ENCODE measurements at regions not wholly inside any gene's neighbourhood (a gene's known extent, or its start where the extent isn't known, plus 50 kb on each side); places are given as distances from the start of the nearest gene placed in this dataset.

GRCh38 chr20:56994006-56994405, 272.4 kb downstream of the BMP7 start:
- Histone ChIP-seq H3K4me1 (ENCODE audit: control insufficient read depth in 1 of 2, insufficient read depth in 2 of 2, low read length in 2 of 2) (no peaks in the 10 kb centered on the region), H3K4me3 (replicated peaks in 1 of 2; ENCODE audit: low read depth in 1 of 2, low read length in 2 of 2) (no peak overlapping the region), H3K36me3 (ENCODE audit: control insufficient read depth in 1 of 2, insufficient read depth in 2 of 2, low read length in 2 of 2) (no peaks in the 10 kb centered on the region), H3K27me3 (ENCODE audit: insufficient read depth, low read length) (no peaks in the 10 kb centered on the region), H3K4me2 (ENCODE audit: low read length) (no peak overlapping the region), H3K79me2 (ENCODE audit: insufficient read depth, low read length) (no peaks in the 10 kb centered on the region), H3K27ac (ENCODE audit: low read depth, low read length) (no peak overlapping the region), H3K9me3 (ENCODE audit: control insufficient read depth in 1 of 2, insufficient read depth in 1 of 2, low read depth in 1 of 2, low read length in 2 of 2) (peaks cover 6 to 11% of the 10 kb centered on the region in 2 experiments; a peak in 2 of 4 replicates), H2AFZ (ENCODE audit: low read depth, low read length, poor library complexity, severe bottlenecking) (no peak overlapping the region), H3K9ac (ENCODE audit: low read length) (no peak overlapping the region), H3K9me2 (ENCODE audit: insufficient read depth) (no peaks in the 10 kb centered on the region), H4K20me1 (ENCODE audit: insufficient read depth) (no peaks in the 10 kb centered on the region)
- BruUV-seq (replicated peaks), result no TSS peak
- ChIA-PET POLR2A (no interaction called here), RAD21 (ENCODE audit: low non-redundant PET in 1 of 2, low total read pairs in 2 of 2, uncharacterized antibody in 2 of 2, unreplicated experiment in 2 of 2) (no interaction called here), CTCF (interaction anchor here (1.2 to 4.5 kb wide), 2 partner anchors 364 to 443 kb away, joined by 3 to 17 read pairs; no protein-coding TSS in a partner anchor)
- TF ChIP-seq EZH2phosphoT487 (IDR thresholded peaks at IDR 0.05; ENCODE audit: borderline replicate concordance) (no peak), FOSL1 (IDR thresholded peaks at IDR 0.05; ENCODE audit: low read depth) (no peak), ELF1 (IDR thresholded peaks at IDR 0.05; ENCODE audit: borderline replicate concordance, low read depth) (no peak), MAX (IDR thresholded peaks at IDR 0.05) (no peak), SP1 (IDR thresholded peaks at IDR 0.05; ENCODE audit: low read depth) (no peak), ATF3 (IDR thresholded peaks at IDR 0.05) (no peak), POLR2A (IDR thresholded peaks at IDR 0.05; ENCODE audit: borderline replicate concordance, extremely low read depth, insufficient read depth, insufficient read length) (no peak), TCF7L2 (IDR thresholded peaks at IDR 0.05; ENCODE audit: borderline replicate concordance, extremely low read depth, insufficient read depth, insufficient read length) (no peak), YY1 (IDR thresholded peaks at IDR 0.05; ENCODE audit: extremely low read depth, insufficient replicate concordance, low read depth, low read length) (no peak), ZFX (IDR thresholded peaks at IDR 0.05) (no peak), POLR2AphosphoS5 (IDR thresholded peaks at IDR 0.05; ENCODE audit: low read depth, low read length) (no peak), REST (IDR thresholded peaks at IDR 0.05; ENCODE audit: low read depth) (no peak), SRF (IDR thresholded peaks at IDR 0.05; ENCODE audit: low read depth) (no peak), CTCF (IDR thresholded peaks at IDR 0.05 in 2 of 3, conservative IDR thresholded peaks at IDR 0.05 in 1 of 3; ENCODE audit: borderline replicate concordance in 1 of 3, insufficient read depth in 1 of 3, low read depth in 2 of 3, low read length in 2 of 3) (no peak)
- TF ChIP-seq, protein P1, sequence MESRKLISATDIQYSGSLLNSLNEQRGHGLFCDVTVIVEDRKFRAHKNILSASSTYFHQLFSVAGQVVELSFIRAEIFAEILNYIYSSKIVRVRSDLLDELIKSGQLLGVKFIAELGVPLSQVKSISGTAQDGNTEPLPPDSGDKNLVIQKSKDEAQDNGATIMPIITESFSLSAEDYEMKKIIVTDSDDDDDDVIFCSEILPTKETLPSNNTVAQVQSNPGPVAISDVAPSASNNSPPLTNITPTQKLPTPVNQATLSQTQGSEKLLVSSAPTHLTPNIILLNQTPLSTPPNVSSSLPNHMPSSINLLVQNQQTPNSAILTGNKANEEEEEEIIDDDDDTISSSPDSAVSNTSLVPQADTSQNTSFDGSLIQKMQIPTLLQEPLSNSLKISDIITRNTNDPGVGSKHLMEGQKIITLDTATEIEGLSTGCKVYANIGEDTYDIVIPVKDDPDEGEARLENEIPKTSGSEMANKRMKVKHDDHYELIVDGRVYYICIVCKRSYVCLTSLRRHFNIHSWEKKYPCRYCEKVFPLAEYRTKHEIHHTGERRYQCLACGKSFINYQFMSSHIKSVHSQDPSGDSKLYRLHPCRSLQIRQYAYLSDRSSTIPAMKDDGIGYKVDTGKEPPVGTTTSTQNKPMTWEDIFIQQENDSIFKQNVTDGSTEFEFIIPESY (IDR thresholded peaks at IDR 0.05; ENCODE audit: extremely low read depth, insufficient replicate concordance, low read length), result no peak
- intact Hi-C loops (cut with micrococcal nuclease), result no loop called here
- DNase-seq (ENCODE audit: low read depth, low spot score) (no peak), ATAC-seq (no peak)
